ENCODE measurements at regions not wholly inside any gene's neighbourhood (a gene's known extent, or its start where the extent isn't known, plus 50 kb on each side); places are given as distances from the start of the nearest gene placed in this dataset.

DNA sequence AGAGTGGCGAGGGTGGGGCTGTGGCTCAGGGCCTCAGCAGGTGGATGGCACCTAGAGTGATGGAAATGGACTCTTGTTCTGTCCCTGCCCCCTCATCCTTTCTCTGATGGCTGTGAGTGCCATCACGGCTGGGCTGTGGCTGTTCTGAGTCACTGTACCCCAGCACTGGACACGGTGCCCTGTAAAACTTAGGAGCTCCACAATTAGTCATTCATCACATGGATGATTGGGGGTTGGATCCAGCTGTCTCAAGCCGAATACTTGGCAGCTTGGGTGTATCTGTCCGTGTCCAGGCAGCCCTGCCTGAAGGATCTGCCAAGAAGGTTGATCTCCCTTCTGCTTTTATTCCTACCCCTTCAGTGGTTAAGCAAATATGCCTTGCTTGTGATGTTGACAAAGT, 295.5 kb upstream of the EEF2KMT start:
- TF ChIP-seq, protein P1, sequence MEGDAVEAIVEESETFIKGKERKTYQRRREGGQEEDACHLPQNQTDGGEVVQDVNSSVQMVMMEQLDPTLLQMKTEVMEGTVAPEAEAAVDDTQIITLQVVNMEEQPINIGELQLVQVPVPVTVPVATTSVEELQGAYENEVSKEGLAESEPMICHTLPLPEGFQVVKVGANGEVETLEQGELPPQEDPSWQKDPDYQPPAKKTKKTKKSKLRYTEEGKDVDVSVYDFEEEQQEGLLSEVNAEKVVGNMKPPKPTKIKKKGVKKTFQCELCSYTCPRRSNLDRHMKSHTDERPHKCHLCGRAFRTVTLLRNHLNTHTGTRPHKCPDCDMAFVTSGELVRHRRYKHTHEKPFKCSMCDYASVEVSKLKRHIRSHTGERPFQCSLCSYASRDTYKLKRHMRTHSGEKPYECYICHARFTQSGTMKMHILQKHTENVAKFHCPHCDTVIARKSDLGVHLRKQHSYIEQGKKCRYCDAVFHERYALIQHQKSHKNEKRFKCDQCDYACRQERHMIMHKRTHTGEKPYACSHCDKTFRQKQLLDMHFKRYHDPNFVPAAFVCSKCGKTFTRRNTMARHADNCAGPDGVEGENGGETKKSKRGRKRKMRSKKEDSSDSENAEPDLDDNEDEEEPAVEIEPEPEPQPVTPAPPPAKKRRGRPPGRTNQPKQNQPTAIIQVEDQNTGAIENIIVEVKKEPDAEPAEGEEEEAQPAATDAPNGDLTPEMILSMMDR (IDR thresholded peaks at IDR 0.05), result no peak
- TF ChIP-seq POLR2A (IDR thresholded peaks at IDR 0.05) (no peak), POLR2AphosphoS5 (IDR thresholded peaks at IDR 0.05) (no peak)
